MCF 10A (cell line): ENCODE measurements at regions not wholly inside any gene's neighbourhood (a gene's known extent, or its start where the extent isn't known, plus 50 kb on each side); places are given as distances from the start of the nearest gene placed in this dataset.

Experiments
- BruUV-seq: library from RNA; stranded (reverse); fragments of 400-500 nt; replicated peaks from 2 replicates; lab custom pipeline; 2021; lab: Mats Ljungman, UMichigan
- CTCF ChIA-PET: fragments of 300-600 bp; sonication (Branson Sonifier 250); formaldehyde crosslinking; extraction: SDS; loops from one replicate; lab custom pipeline; 2021; ENCODE audit warnings: antibody characterized with exemption, inconsistent platforms; lab: Yijun Ruan, JAX
- POLR2A ChIA-PET: fragments of 300-600, 350-650 bp; sonication (Branson Sonifier 250); formaldehyde crosslinking; extraction: SDS; loops from one replicate; lab custom pipeline; 2020; ENCODE audit warnings: antibody characterized with exemption, inconsistent platforms; lab: Yijun Ruan, JAX
- DNase-seq: peaks from one replicate; pipeline ENCODE4 v3.0.0-alpha.2; 2018; ENCODE audit not compliant: unreplicated experiment
- H3K27ac Mint-ChIP-seq: one replicate; pipeline ENCODE4 v1.8.0; 2022; ENCODE audit warnings: mild to moderate bottlenecking, low read depth, mixed read lengths; ENCODE audit not compliant: unreplicated experiment
- H3K27me3 Mint-ChIP-seq: one replicate; pipeline ENCODE4 v1.8.0; 2022; ENCODE audit warnings: mixed read lengths; ENCODE audit not compliant: insufficient read depth, unreplicated experiment
- H3K36me3 Mint-ChIP-seq: one replicate; pipeline ENCODE4 v1.8.0; 2022; ENCODE audit warnings: mild to moderate bottlenecking, moderate library complexity, mixed read lengths; ENCODE audit not compliant: insufficient read depth, unreplicated experiment
- H3K4me1 Mint-ChIP-seq: one replicate; pipeline ENCODE4 v1.8.0; 2022; ENCODE audit warnings: mixed read lengths; ENCODE audit not compliant: insufficient read depth, unreplicated experiment
- H3K4me3 Mint-ChIP-seq: one replicate; pipeline ENCODE4 v1.8.0; 2022; ENCODE audit warnings: mild to moderate bottlenecking, moderate library complexity, mixed read lengths; ENCODE audit not compliant: unreplicated experiment
- H3K9me3 Mint-ChIP-seq: one replicate; pipeline ENCODE4 v1.8.0; 2022; ENCODE audit warnings: mixed read lengths; ENCODE audit not compliant: unreplicated experiment
- CTCF ChIP-seq: fragments of 200-600 bp; IDR thresholded peaks from one replicate; pipeline ENCODE4 v1.8.0; 2022; ENCODE audit warnings: antibody characterized with exemption, mild to moderate bottlenecking; ENCODE audit not compliant: unreplicated experiment
- intact Hi-C: fragments of 100-400 bp; cut with micrococcal nuclease; formaldehyde crosslinking; loops from 2 replicates; pipeline ENCODE4 v1.14.1; 2022

- no peak for TF ChIP-seq CTCF
- intact Hi-C loops, result loop anchor here (10.0 kb wide), 1 partner anchor 232 kb away; no protein-coding TSS in a partner anchor
- ChIA-PET CTCF (interaction anchor here (0.8 to 1.8 kb wide), 9 partner anchors 29 to 292 kb away, joined by 3 to 4 read pairs (median 3); no protein-coding TSS in a partner anchor), POLR2A (interaction anchor here (0.7 kb wide), 1 partner anchor 254 kb away, joined by 3 read pairs; no protein-coding TSS in a partner anchor)
- no peak for DNase-seq
- peaks cover 15% of the 10 kb centered on the region for H3K4me1 Mint-ChIP-seq
- H3K9me3 Mint-ChIP-seq, result no peaks in the 10 kb centered on the region
- BruUV-seq, result no TSS peak
- H3K4me3 Mint-ChIP-seq, result no peak overlapping the region
- no peak overlapping the region for H3K27ac Mint-ChIP-seq
- peaks cover 7% of the 10 kb centered on the region for H3K36me3 Mint-ChIP-seq
- H3K27me3 Mint-ChIP-seq, result peaks cover 18% of the 10 kb centered on the region
Observed at GRCh38 chr11:69916806-69917387, 97.7 kb upstream of the FGF3 start.

- Mint-ChIP-seq H3K27ac (no peak overlapping the region), H3K4me1 (peaks cover 15% of the 10 kb centered on the region), H3K36me3 (peaks cover 7% of the 10 kb centered on the region), H3K9me3 (no peaks in the 10 kb centered on the region), H3K4me3 (no peak overlapping the region), H3K27me3 (peaks cover 18% of the 10 kb centered on the region)
- ChIA-PET POLR2A (no interaction called here), CTCF (interaction anchor here (0.8 to 2.7 kb wide), 8 partner anchors 13 to 287 kb away, joined by 3 to 27 read pairs (median 4); no protein-coding TSS in a partner anchor)
- no peak for DNase-seq
- TF ChIP-seq CTCF, result no peak
- intact Hi-C loops, result loop anchor here (10.0 kb wide), 1 partner anchor 233 kb away; no protein-coding TSS in a partner anchor
- no TSS peak for BruUV-seq
Observed at GRCh38 chr11:69917529-69917928, 98.3 kb upstream of the FGF3 start.

DNA sequence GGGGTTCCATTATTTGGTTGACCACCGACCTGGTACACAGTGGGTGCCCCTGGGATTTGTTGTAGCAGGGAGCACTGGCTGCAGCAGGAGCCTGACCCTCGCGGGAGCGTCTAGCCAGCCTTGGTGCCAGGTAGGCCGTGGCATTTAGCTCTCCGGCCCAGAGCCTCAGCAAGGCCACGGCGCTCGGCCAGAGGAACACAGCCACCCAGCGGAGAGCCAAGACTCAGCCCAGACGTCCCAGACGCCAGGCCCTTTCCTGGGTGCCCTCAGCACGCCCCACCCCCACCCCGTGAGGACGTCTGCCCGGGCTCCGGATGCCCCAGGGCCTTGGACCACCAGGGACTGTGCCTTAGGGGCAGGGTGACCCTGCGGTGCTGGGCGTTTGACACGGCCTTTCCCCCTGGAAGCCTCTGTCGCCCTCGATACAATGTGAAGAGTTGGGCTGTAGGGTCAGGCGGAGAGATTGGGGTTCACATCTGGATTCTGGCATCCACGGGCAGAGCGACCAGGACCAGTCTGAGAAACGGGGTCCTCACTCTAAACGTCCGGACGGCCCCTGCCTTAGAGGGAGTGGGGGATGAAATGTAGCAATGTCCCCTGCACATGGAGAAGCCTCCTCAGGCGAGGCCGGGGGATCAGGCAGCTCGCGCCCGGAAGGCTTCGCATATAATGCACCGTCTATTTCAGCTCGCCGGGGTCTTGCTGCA is 99.2 kb upstream of the FGF3 start:
- Mint-ChIP-seq H3K4me3 (no peak overlapping the region), H3K9me3 (no peaks in the 10 kb centered on the region), H3K27ac (no peak overlapping the region), H3K4me1 (peaks cover 15% of the 10 kb centered on the region), H3K36me3 (peaks cover 7% of the 10 kb centered on the region), H3K27me3 (peaks cover 18% of the 10 kb centered on the region)
- intact Hi-C loops, result loop anchor here (1.0 to 10.0 kb wide), 2 partner anchors 234 to 278 kb away; no protein-coding TSS in a partner anchor
- BruUV-seq, result no TSS peak
- DNase-seq, result no peak
- no peak for TF ChIP-seq CTCF
- POLR2A ChIA-PET, result no interaction called here
- CTCF ChIA-PET, result interaction anchor here (0.6 to 2.7 kb wide), 22 partner anchors 9 to 287 kb away, joined by 3 to 27 read pairs (median 4); no protein-coding TSS in a partner anchor
